Naive thymus-derived CD8-positive, alpha-beta T cell (primary cell): ENCODE measurements at regions not wholly inside any gene's neighbourhood (a gene's known extent, or its start where the extent isn't known, plus 50 kb on each side); places are given as distances from the start of the nearest gene placed in this dataset.
"Not testable (repeated sequence)": the region's sequence is repeated elsewhere in the genome, so short reads cannot be mapped to it uniquely, and the experiment has no call there.

Source experiments
- ATAC-seq, 2 donors: fragments of 150-1000 bp; cut with Tn5 transposase in 1 of 2; sonication (Bioruptor Pico), chemical (Tn5 transposase) in 1 of 2; 1 replicate in 1 of 2; 2 replicates in 1 of 2; pipeline ENCODE4 v1.10.0; 2021; ENCODE audit warnings: mild to moderate bottlenecking in 2 of 2, moderate library complexity in 2 of 2
- POLR2A ChIA-PET: fragments of 350-600 bp; sonication (Branson Sonifier 250); formaldehyde crosslinking; loops from one replicate; lab custom pipeline; 2021; ENCODE audit warnings: antibody characterized with exemption; lab: Charles Lee
- DNase-seq, 10 donors: peaks; one replicate each; pipeline versions ENCODE4 v3.0.0 to v3.0.0-alpha.2; 2020 to 2022
- H3K27ac Mint-ChIP-seq, 10 donors: one replicate each; pipeline ENCODE4 v1.8.0; 2020 to 2022; ENCODE audit warnings: mild to moderate bottlenecking in 10 of 10, mixed read lengths in 10 of 10, moderate library complexity in 4 of 10, inconsistent platforms in 1 of 10
- H3K27me3 Mint-ChIP-seq, 5 donors: one replicate each; pipeline ENCODE4 v1.8.0; 2021 to 2022; ENCODE audit warnings: mixed read lengths in 5 of 5
- H3K36me3 Mint-ChIP-seq, 3 donors: one replicate each; pipeline ENCODE4 v1.8.0; 2020 to 2022; ENCODE audit warnings: mixed read lengths in 3 of 3, mild to moderate bottlenecking in 2 of 3, inconsistent platforms in 1 of 3
- H3K4me1 Mint-ChIP-seq, 4 donors: one replicate each; pipeline ENCODE4 v1.8.0; 2021 to 2022; ENCODE audit warnings: mixed read lengths in 4 of 4
- H3K4me3 Mint-ChIP-seq, 10 donors: one replicate each; pipeline ENCODE4 v1.8.0; 2020 to 2022; ENCODE audit warnings: mild to moderate bottlenecking in 10 of 10, mixed read lengths in 10 of 10, moderate library complexity in 6 of 10, inconsistent platforms in 1 of 10
- H3K9me3 Mint-ChIP-seq, 9 donors: one replicate each; pipeline ENCODE4 v1.8.0; 2020 to 2022; ENCODE audit warnings: mixed read lengths in 9 of 9, mild to moderate bottlenecking in 3 of 9, inconsistent platforms in 1 of 9, moderate library complexity in 1 of 9

DNA sequence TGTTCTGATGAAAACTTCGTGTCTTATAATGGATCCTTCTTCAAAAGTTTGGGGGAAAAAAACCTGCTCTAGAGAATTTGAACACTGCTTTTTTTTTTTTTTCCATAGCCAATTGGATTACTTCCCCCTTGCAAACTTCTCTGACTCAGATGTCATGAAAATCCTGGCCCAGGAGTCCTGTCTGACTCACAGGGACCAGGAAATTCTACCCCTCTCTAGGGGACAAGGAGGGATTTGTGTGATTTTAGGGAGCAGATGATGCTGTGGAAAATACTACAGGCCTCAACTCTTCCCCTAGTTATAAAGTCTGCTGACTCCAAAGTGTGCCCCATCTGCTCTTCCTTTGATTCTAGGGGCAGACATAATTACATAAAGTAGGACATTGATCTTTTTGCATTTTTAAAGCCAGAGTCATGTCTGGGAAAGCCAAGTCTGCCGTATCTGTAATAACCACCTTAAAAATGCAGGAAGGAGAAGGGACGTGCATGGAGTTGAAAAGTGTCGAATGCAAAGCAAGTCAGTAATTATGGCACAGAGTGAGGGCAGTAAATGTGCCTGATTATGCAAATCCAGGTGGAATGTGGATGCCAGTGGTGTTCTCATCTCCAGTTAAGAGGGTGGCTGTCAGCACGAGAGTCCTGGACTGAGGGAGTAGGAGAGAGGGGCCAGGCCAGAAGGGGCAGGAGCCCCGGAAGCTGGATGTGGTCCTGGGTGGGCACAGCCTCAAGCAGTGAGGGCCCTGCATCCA lies 144.3 kb upstream of the SULF2 start:
- Mint-ChIP-seq H3K4me3 (no peak overlapping the region), H3K27ac (no peak overlapping the region), H3K9me3 (no peaks in the 10 kb centered on the region), H3K36me3 (no peaks in the 10 kb centered on the region), H3K27me3 (peaks cover 0 to 8% (median 0%) of the 10 kb centered on the region in 5 donors), H3K4me1 (no peaks in the 10 kb centered on the region)
- DNase-seq (no peak), ATAC-seq (no peak)
- POLR2A ChIA-PET = no interaction called here

- H3K36me3 Mint-ChIP-seq = no peaks in the 10 kb centered on the region
- ATAC-seq (no peak), DNase-seq (no peak)
- H3K4me1 Mint-ChIP-seq = no peaks in the 10 kb centered on the region
- H3K27ac Mint-ChIP-seq = no peak overlapping the region
- H3K9me3 Mint-ChIP-seq = no peaks in the 10 kb centered on the region
- POLR2A ChIA-PET = no interaction called here
- no peak overlapping the region for H3K4me3 Mint-ChIP-seq
- peaks cover 0 to 12% (median 7%) of the 10 kb centered on the region in 5 donors for H3K27me3 Mint-ChIP-seq
Measured at GRCh38 chr20:47927944-47928343, 142.7 kb upstream of the SULF2 start.

GRCh38 chr20:47927385-47927851 lies 142.1 kb upstream of the SULF2 start:
- no peak overlapping the region for H3K4me3 Mint-ChIP-seq
- no peaks in the 10 kb centered on the region for H3K4me1 Mint-ChIP-seq
- DNase-seq (no peak), ATAC-seq (no peak)
- no peaks in the 10 kb centered on the region for H3K36me3 Mint-ChIP-seq
- no peaks in the 10 kb centered on the region for H3K9me3 Mint-ChIP-seq
- H3K27ac Mint-ChIP-seq = no peak overlapping the region
- peaks cover 2 to 17% (median 11%) of the 10 kb centered on the region in 5 donors for H3K27me3 Mint-ChIP-seq
- POLR2A ChIA-PET = no interaction called here

DNA sequence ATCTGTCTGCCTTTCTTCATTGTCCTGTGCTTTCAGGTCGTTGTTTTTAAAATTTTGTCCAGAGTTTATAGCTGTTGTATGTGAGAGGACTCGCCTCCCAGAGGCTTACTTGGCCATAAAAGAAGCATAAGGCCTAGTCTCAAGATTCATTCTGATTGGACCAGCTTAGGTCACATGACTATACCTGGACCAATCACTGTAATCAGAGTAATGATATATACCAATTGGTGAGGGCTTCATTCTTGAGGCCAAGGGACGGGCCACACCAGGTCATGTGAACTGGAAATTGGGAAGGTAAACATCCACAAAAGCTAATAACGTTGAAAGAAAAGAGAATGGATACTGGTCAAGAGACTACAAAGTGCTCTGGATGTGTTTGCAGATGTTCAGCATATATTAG lies 141.4 kb upstream of the SULF2 start:
- POLR2A ChIA-PET = no interaction called here
- Mint-ChIP-seq H3K4me3 (no peak overlapping the region), H3K27me3 (peaks cover 4 to 21% (median 13%) of the 10 kb centered on the region in 5 donors), H3K36me3 (no peaks in the 10 kb centered on the region), H3K27ac (no peak overlapping the region), H3K9me3 (no peaks in the 10 kb centered on the region), H3K4me1 (no peaks in the 10 kb centered on the region)
- DNase-seq = no peak
- ATAC-seq = no peak

- no peaks in the 10 kb centered on the region for H3K9me3 Mint-ChIP-seq
- ATAC-seq = no peak
- no peak overlapping the region for H3K27ac Mint-ChIP-seq
- POLR2A ChIA-PET = no interaction called here
- H3K27me3 Mint-ChIP-seq = peaks cover 4 to 21% (median 20%) of the 10 kb centered on the region in 5 donors
- no peaks in the 10 kb centered on the region for H3K4me1 Mint-ChIP-seq
- no peak for DNase-seq
- H3K4me3 Mint-ChIP-seq = no peak overlapping the region
- no peaks in the 10 kb centered on the region for H3K36me3 Mint-ChIP-seq
Measured at GRCh38 chr20:47925593-47925992, 140.3 kb upstream of the SULF2 start.

DNA sequence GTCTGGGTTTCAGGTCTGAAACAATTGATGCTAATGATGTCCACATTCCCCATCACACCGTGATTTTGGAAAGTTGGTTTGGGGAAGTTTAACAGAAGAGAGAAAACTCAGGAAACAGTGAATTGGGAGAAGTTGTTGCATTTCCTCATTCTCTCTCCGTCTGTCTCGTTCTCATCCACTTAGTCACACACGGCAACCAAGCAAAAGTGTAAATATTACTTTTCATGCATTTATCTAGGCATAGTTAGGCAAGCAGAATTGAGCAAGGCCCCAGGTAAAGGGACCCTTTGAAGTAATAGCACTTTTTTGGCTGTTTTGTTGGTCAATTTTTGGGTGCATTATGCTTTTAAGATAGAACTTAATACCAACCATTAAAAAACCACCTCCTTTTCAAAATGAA lies 137.0 kb upstream of the SULF2 start:
- Mint-ChIP-seq H3K4me3 (no peak overlapping the region), H3K27me3 (peaks cover 4 to 35% (median 20%) of the 10 kb centered on the region in 5 donors), H3K36me3 (peaks cover 0 to 18% (median 4%) of the 10 kb centered on the region in 3 donors), H3K4me1 (no peaks in the 10 kb centered on the region), H3K27ac (no peak overlapping the region), H3K9me3 (peaks cover 0 to 22% (median 9%) of the 10 kb centered on the region in 9 donors)
- DNase-seq (no peak), ATAC-seq (no peak)
- POLR2A ChIA-PET = no interaction called here

DNA sequence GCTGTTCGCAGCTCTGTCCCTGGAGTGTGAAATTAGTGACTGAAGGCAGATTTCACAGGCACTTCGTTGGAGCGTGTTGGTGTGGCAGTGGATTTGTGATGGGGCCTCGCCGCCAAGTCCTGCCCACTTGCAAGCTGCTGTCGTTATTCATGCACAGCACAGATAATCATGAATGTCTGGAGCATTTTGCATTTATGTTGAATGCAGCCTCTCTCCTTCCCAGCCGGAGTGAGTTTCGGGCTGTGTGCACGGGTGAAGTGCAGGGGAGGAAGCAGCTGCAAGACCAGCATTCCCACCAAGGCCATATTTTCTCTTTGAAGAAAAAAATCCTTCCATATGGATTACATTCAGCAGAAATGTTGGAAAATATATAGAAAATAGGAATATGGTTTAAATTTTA lies 136.5 kb upstream of the SULF2 start:
- peaks cover 0 to 22% (median 4%) of the 10 kb centered on the region in 3 donors for H3K36me3 Mint-ChIP-seq
- peaks cover 4 to 35% (median 20%) of the 10 kb centered on the region in 5 donors for H3K27me3 Mint-ChIP-seq
- peaks cover 0 to 27% (median 13%) of the 10 kb centered on the region in 9 donors for H3K9me3 Mint-ChIP-seq
- H3K4me3 Mint-ChIP-seq, H3K27ac Mint-ChIP-seq, POLR2A ChIA-PET, ATAC-seq, DNase-seq, H3K4me1 Mint-ChIP-seq: not testable (repeated sequence)

GRCh38 chr20:47921408-47921807 lies 136.1 kb upstream of the SULF2 start:
- Mint-ChIP-seq H3K27me3 (peaks cover 4 to 35% (median 20%) of the 10 kb centered on the region in 5 donors), H3K4me1 (no peaks in the 10 kb centered on the region), H3K9me3 (peaks cover 0 to 31% (median 14%) of the 10 kb centered on the region in 9 donors), H3K4me3 (no peak overlapping the region), H3K36me3 (peaks cover 0 to 25% (median 4%) of the 10 kb centered on the region in 3 donors), H3K27ac (no peak overlapping the region)
- POLR2A ChIA-PET = no interaction called here
- ATAC-seq = no peak
- DNase-seq = no peak

GRCh38 chr20:47917549-47918070 lies 132.3 kb upstream of the SULF2 start:
- peaks cover 9 to 31% (median 25%) of the 10 kb centered on the region in 5 donors for H3K27me3 Mint-ChIP-seq
- POLR2A ChIA-PET = no interaction called here

GRCh38 chr20:47915495-47915894 lies 130.2 kb upstream of the SULF2 start:
- Mint-ChIP-seq H3K4me1 (no peaks in the 10 kb centered on the region), H3K27me3 (peaks cover 8 to 31% (median 15%) of the 10 kb centered on the region in 5 donors), H3K4me3 (no peak overlapping the region), H3K36me3 (peaks cover 0 to 32% (median 4%) of the 10 kb centered on the region in 3 donors), H3K9me3 (peaks cover 0 to 40% (median 17%) of the 10 kb centered on the region in 9 donors), H3K27ac (peak overlapping the region in 1 of 10 donors; percentile 14)
- DNase-seq (no peak), ATAC-seq (no peak)
- POLR2A ChIA-PET = no interaction called here

More at GRCh38 chr20:47917549-47918070, 132.3 kb upstream of the SULF2 start:
- H3K4me1 Mint-ChIP-seq = no peaks in the 10 kb centered on the region
- peaks cover 0 to 32% (median 4%) of the 10 kb centered on the region in 3 donors for H3K36me3 Mint-ChIP-seq
- DNase-seq (no peak), ATAC-seq (no peak)
- peaks cover 0 to 40% (median 17%) of the 10 kb centered on the region in 9 donors for H3K9me3 Mint-ChIP-seq
- no peak overlapping the region for H3K4me3 Mint-ChIP-seq
- H3K27ac Mint-ChIP-seq = no peak overlapping the region

GRCh38 chr20:47914792-47915191 lies 129.5 kb upstream of the SULF2 start:
- Mint-ChIP-seq H3K27ac (no peak overlapping the region), H3K4me1 (no peaks in the 10 kb centered on the region), H3K9me3 (peaks cover 0 to 40% (median 16%) of the 10 kb centered on the region in 9 donors), H3K27me3 (peaks cover 8 to 29% (median 15%) of the 10 kb centered on the region in 5 donors), H3K4me3 (no peak overlapping the region), H3K36me3 (peaks cover 0 to 30% (median 4%) of the 10 kb centered on the region in 3 donors)
- POLR2A ChIA-PET = no interaction called here
- DNase-seq (no peak), ATAC-seq (no peak)

DNA sequence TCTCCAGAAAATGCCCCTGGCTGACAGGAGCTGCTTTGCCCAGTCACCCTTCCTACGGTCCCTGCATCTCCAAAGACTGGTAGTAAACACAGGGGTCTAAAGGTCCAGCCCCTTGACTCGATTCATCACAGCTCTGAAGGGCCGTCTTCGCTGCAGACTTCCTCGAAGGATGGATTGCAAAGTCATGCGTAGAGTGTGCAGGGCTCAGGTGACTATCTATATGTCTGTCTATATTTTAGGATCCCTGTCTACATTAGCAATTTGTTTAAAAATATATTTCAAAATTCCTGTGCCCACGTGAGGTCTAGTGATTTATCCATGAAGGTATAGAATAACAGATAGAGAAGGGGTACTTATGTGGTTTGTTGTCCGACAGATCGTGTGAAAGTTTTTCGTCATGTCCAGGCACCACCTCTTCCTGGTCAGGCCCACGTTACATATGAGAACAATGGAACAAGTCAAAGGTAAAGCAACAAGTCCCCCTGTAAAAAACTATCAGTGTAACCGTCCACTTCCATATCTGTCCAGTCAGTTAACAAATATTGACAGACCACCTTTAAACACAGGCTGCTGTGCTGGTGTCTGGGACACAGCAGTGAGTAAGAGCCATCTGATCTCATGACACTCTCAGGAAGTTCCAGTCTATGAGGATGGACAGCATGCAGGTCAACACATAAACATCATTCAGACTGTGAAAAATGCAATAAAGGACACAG lies 127.7 kb upstream of the SULF2 start:
- DNase-seq, POLR2A ChIA-PET, H3K4me1 Mint-ChIP-seq, H3K4me3 Mint-ChIP-seq, ATAC-seq: not testable (repeated sequence)
- H3K27ac Mint-ChIP-seq = peak overlapping the region in 1 of 10 donors; percentile 7
- H3K27me3 Mint-ChIP-seq = peaks cover 8 to 31% (median 11%) of the 10 kb centered on the region in 5 donors
- peaks cover 0 to 18% (median 2%) of the 10 kb centered on the region in 3 donors for H3K36me3 Mint-ChIP-seq
- H3K9me3 Mint-ChIP-seq = peaks cover 0 to 24% (median 14%) of the 10 kb centered on the region in 9 donors

- ATAC-seq, H3K4me3 Mint-ChIP-seq, POLR2A ChIA-PET, H3K27ac Mint-ChIP-seq, DNase-seq, H3K4me1 Mint-ChIP-seq: not testable (repeated sequence)
- Mint-ChIP-seq H3K9me3 (peaks cover 0 to 16% (median 10%) of the 10 kb centered on the region in 9 donors), H3K36me3 (peaks cover 0 to 13% (median 0%) of the 10 kb centered on the region in 3 donors), H3K27me3 (peaks cover 8 to 31% (median 11%) of the 10 kb centered on the region in 5 donors)
Measured at GRCh38 chr20:47912165-47912564, 126.9 kb upstream of the SULF2 start.
